ENCODE measurements at regions not wholly inside any gene's neighbourhood (a gene's known extent, or its start where the extent isn't known, plus 50 kb on each side); places are given as distances from the start of the nearest gene placed in this dataset.

DNA sequence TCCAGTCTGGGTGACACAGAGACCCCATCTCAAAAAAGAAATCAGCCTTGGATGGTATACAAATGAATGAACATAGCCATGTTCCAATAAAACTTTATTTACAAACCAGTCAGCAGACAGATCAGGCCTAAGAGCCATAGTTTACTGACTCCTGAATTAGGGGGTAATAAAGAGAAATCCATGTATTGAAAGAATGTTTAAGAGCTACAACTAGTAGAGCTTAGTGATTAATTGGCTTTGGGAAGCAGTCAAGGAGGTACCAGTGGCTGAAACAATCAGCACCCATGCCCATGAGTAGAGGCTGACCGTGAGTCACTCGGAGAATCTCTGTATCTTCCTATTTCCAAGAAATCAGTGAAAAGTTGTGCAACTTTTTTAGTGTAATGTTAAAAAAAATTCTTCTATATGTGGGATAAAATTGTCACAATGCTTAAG, 223.6 kb upstream of the RREB1 start:
- Histone ChIP-seq H3K4me2 (ENCODE audit: low read length) (no peak overlapping the region), H2AFZ (ENCODE audit: low read length) (no peak overlapping the region), H3K9me3 (ENCODE audit: low read length) (no peaks in the 10 kb centered on the region), H3K4me3 (ENCODE audit: low read depth, low read length, poor library complexity, severe bottlenecking) (no peak overlapping the region), H3K9me2 (ENCODE audit: insufficient read depth, low read length) (no peaks in the 10 kb centered on the region), H3K4me1 (ENCODE audit: insufficient read depth, low read length, poor library complexity, severe bottlenecking) (no peaks in the 10 kb centered on the region), H3K79me2 (ENCODE audit: insufficient read depth, low read depth, low read length) (no peaks in the 10 kb centered on the region), H4K20me1 (ENCODE audit: insufficient read depth, low read length) (no peaks in the 10 kb centered on the region), H3K36me3 (ENCODE audit: insufficient read depth, low read length) (no peaks in the 10 kb centered on the region), H3K27ac (ENCODE audit: low read depth, low read length, poor library complexity, severe bottlenecking) (no peak overlapping the region)
- POLR2A ChIA-PET, result interaction anchor here (0.5 kb wide), 1 partner anchor 901 kb away, joined by 3 read pairs; no protein-coding TSS in a partner anchor
- CTCF ChIA-PET (ENCODE audit: unreplicated experiment), result no interaction called here
- DNase-seq (ENCODE audit: low spot score), result no peak
- no TSS peak for BruUV-seq (replicated peaks)
- TF ChIP-seq, protein P1, sequence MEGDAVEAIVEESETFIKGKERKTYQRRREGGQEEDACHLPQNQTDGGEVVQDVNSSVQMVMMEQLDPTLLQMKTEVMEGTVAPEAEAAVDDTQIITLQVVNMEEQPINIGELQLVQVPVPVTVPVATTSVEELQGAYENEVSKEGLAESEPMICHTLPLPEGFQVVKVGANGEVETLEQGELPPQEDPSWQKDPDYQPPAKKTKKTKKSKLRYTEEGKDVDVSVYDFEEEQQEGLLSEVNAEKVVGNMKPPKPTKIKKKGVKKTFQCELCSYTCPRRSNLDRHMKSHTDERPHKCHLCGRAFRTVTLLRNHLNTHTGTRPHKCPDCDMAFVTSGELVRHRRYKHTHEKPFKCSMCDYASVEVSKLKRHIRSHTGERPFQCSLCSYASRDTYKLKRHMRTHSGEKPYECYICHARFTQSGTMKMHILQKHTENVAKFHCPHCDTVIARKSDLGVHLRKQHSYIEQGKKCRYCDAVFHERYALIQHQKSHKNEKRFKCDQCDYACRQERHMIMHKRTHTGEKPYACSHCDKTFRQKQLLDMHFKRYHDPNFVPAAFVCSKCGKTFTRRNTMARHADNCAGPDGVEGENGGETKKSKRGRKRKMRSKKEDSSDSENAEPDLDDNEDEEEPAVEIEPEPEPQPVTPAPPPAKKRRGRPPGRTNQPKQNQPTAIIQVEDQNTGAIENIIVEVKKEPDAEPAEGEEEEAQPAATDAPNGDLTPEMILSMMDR (conservative IDR thresholded peaks at IDR 0.05; ENCODE audit: low read length), result no peak
- TF ChIP-seq EZH2phosphoT487 (IDR thresholded peaks at IDR 0.05; ENCODE audit: borderline replicate concordance, low read depth, low read length), result no peak
- intact Hi-C loops (cut with micrococcal nuclease; ENCODE audit: unreplicated experiment), result no loop called here

DNA sequence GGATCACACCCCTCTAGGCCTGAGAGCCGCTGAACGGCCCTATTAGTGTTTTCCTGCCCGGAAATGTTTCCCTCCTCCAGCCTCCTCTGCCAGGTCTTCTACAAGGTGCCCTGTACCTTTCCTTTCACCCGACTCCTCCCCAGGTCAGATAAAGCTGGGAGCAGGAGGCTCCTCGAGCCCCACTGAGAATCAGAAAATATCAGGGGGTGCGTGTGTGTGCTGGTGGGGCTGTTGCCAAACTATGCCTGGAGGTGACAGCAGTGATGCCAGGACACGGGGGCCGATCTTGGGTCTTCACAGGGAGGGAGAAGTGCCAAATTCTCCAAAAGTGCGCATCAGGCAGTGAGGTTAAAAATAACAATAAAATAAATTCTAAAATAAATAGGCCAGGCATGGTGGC, 222.8 kb upstream of the RREB1 start:
- Histone ChIP-seq H3K4me1 (ENCODE audit: insufficient read depth, low read length, poor library complexity, severe bottlenecking) (no peaks in the 10 kb centered on the region), H3K79me2 (ENCODE audit: insufficient read depth, low read depth, low read length) (no peaks in the 10 kb centered on the region), H3K36me3 (ENCODE audit: insufficient read depth, low read length) (no peaks in the 10 kb centered on the region), H3K4me2 (ENCODE audit: low read length) (no peak overlapping the region), H2AFZ (ENCODE audit: low read length) (no peak overlapping the region), H3K9me3 (ENCODE audit: low read length) (no peaks in the 10 kb centered on the region), H3K4me3 (ENCODE audit: low read depth, low read length, poor library complexity, severe bottlenecking) (no peak overlapping the region), H4K20me1 (ENCODE audit: insufficient read depth, low read length) (no peaks in the 10 kb centered on the region), H3K9me2 (ENCODE audit: insufficient read depth, low read length) (no peaks in the 10 kb centered on the region), H3K27ac (ENCODE audit: low read depth, low read length, poor library complexity, severe bottlenecking) (no peak overlapping the region)
- DNase-seq (ENCODE audit: low spot score), result no peak
- TF ChIP-seq, protein P1 (conservative IDR thresholded peaks at IDR 0.05; ENCODE audit: low read length), result no peak
- no peak for TF ChIP-seq EZH2phosphoT487 (IDR thresholded peaks at IDR 0.05; ENCODE audit: borderline replicate concordance, low read depth, low read length)
- ChIA-PET POLR2A (no interaction called here), CTCF (ENCODE audit: unreplicated experiment) (no interaction called here)
- BruUV-seq (replicated peaks), result no TSS peak
- intact Hi-C loops (cut with micrococcal nuclease; ENCODE audit: unreplicated experiment), result no loop called here

DNA sequence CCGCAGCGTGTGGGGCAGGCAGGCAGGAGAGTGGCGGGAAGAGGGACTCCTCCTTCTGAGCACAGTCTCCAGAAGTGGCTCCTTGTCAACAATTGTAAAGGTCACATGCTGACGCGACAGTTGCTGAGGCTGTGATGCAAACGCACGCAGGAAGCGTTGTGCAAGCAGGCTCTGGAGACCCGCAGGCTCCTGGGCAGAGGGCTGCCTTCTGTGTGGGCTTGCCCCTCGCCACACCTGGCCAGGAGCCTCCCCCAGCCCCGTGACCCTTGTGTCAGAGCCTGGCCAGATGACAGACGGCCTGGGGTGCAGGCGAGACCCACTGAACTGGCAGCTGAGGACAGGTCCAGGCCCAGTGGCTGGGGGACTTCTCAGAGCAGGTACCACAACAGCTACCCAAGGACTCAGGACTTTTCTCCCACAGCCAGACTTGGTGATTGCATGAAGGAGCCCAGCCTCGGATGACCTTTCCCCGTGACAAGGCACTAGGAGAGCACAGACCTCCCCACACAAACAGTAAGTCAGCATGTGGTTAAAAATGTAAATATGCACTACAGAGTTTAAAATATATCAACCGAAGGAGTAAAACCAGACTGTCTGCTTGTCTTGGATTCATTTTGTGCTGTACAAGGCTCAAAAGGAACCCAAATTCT, 222.1 kb upstream of the RREB1 start:
- TF ChIP-seq EZH2phosphoT487 (IDR thresholded peaks at IDR 0.05; ENCODE audit: borderline replicate concordance, low read depth, low read length), result no peak
- TF ChIP-seq, protein P1 (conservative IDR thresholded peaks at IDR 0.05; ENCODE audit: low read length), result no peak
- no peaks in the 10 kb centered on the region for H3K9me3 ChIP-seq (ENCODE audit: low read length)
- H3K4me2 ChIP-seq (ENCODE audit: low read length), result no peak overlapping the region
- no peak for DNase-seq (ENCODE audit: low spot score)
- intact Hi-C loops (cut with micrococcal nuclease; ENCODE audit: unreplicated experiment), result no loop called here
- H3K27ac ChIP-seq (ENCODE audit: low read depth, low read length, poor library complexity, severe bottlenecking), result no peak overlapping the region
- POLR2A ChIA-PET, result no interaction called here
- no peak overlapping the region for H3K4me3 ChIP-seq (ENCODE audit: low read depth, low read length, poor library complexity, severe bottlenecking)
- CTCF ChIA-PET (ENCODE audit: unreplicated experiment), result no interaction called here
- BruUV-seq (replicated peaks), result no TSS peak
- no peaks in the 10 kb centered on the region for H3K79me2 ChIP-seq (ENCODE audit: insufficient read depth, low read depth, low read length)
- no peaks in the 10 kb centered on the region for H4K20me1 ChIP-seq (ENCODE audit: insufficient read depth, low read length)
- H3K9me2 ChIP-seq (ENCODE audit: insufficient read depth, low read length), result no peaks in the 10 kb centered on the region
- no peaks in the 10 kb centered on the region for H3K36me3 ChIP-seq (ENCODE audit: insufficient read depth, low read length)
- H2AFZ ChIP-seq (ENCODE audit: low read length), result no peak overlapping the region
- H3K4me1 ChIP-seq (ENCODE audit: insufficient read depth, low read length, poor library complexity, severe bottlenecking), result no peaks in the 10 kb centered on the region
